ENCODE measurements at regions not wholly inside any gene's neighbourhood (a gene's known extent, or its start where the extent isn't known, plus 50 kb on each side); places are given as distances from the start of the nearest gene placed in this dataset.

- TF ChIP-seq, protein P1, sequence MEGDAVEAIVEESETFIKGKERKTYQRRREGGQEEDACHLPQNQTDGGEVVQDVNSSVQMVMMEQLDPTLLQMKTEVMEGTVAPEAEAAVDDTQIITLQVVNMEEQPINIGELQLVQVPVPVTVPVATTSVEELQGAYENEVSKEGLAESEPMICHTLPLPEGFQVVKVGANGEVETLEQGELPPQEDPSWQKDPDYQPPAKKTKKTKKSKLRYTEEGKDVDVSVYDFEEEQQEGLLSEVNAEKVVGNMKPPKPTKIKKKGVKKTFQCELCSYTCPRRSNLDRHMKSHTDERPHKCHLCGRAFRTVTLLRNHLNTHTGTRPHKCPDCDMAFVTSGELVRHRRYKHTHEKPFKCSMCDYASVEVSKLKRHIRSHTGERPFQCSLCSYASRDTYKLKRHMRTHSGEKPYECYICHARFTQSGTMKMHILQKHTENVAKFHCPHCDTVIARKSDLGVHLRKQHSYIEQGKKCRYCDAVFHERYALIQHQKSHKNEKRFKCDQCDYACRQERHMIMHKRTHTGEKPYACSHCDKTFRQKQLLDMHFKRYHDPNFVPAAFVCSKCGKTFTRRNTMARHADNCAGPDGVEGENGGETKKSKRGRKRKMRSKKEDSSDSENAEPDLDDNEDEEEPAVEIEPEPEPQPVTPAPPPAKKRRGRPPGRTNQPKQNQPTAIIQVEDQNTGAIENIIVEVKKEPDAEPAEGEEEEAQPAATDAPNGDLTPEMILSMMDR (IDR thresholded peaks at IDR 0.05; ENCODE audit: extremely low read depth, insufficient read depth, missing control alignments): no peak
- no peak for DNase-seq (ENCODE audit: low spot score)
- in situ Hi-C loops (cut with MboI; ENCODE audit: low pct_unique_long_range_greater_than_20kb, low sequenced_read_pairs, unreplicated experiment): no loop called here
These were observed 123.0 kb upstream of the SEC61G start for GRCh38 chr7:54881816-54882520.

GRCh38 chr7:54882694-54883093, 123.7 kb upstream of the SEC61G start:
- DNase-seq (ENCODE audit: low spot score): no peak
- in situ Hi-C loops (cut with MboI; ENCODE audit: low pct_unique_long_range_greater_than_20kb, low sequenced_read_pairs, unreplicated experiment): no loop called here
- TF ChIP-seq, protein P1 (IDR thresholded peaks at IDR 0.05; ENCODE audit: extremely low read depth, insufficient read depth, missing control alignments): no peak

GRCh38 chr7:54883576-54883975, 124.6 kb upstream of the SEC61G start:
- no peak for DNase-seq (ENCODE audit: low spot score)
- TF ChIP-seq, protein P1 (IDR thresholded peaks at IDR 0.05; ENCODE audit: extremely low read depth, insufficient read depth, missing control alignments): no peak
- in situ Hi-C loops (cut with MboI; ENCODE audit: low pct_unique_long_range_greater_than_20kb, low sequenced_read_pairs, unreplicated experiment): no loop called here

- in situ Hi-C loops (cut with MboI; ENCODE audit: low pct_unique_long_range_greater_than_20kb, low sequenced_read_pairs, unreplicated experiment): no loop called here
- TF ChIP-seq, protein P1 (IDR thresholded peaks at IDR 0.05; ENCODE audit: extremely low read depth, insufficient read depth, missing control alignments): no peak
- DNase-seq (ENCODE audit: low spot score): no peak
These were observed 126.3 kb upstream of the SEC61G start for GRCh38 chr7:54885285-54885684.

DNA sequence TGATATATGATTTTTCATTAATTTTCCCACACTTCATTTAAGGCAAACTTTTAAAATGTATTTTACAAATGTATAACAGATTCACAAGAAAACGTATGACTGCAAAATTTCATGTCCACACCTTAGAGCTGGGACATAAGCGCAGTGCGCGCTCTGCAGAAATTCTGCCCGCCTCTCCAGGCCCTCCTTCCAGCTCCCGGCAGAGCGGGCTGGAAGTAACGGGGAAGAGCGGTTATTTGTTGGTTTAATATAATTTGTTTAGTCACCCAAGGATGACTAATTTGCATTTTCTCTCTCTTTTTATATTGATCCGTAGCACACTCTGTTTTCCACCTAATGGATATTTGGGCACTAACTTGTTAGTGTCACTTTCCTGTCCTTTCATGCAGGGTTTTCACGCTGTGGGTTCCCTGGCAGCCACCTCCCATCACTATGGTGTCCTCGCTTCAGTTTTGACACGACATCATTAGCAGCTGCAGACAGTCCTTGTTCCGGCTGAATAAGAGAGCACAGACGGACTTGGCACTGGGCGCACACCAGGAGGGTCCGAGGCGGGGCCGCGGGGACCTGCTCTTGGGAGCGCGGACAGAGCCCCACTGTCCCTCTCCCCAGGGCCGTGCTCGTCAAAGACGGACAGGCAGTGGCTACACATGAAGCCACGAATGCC, 129.2 kb upstream of the SEC61G start:
- TF ChIP-seq, protein P1 (IDR thresholded peaks at IDR 0.05; ENCODE audit: extremely low read depth, insufficient read depth, missing control alignments): no peak
- no peak for DNase-seq (ENCODE audit: low spot score)
- in situ Hi-C loops (cut with MboI; ENCODE audit: low pct_unique_long_range_greater_than_20kb, low sequenced_read_pairs, unreplicated experiment): no loop called here

DNA sequence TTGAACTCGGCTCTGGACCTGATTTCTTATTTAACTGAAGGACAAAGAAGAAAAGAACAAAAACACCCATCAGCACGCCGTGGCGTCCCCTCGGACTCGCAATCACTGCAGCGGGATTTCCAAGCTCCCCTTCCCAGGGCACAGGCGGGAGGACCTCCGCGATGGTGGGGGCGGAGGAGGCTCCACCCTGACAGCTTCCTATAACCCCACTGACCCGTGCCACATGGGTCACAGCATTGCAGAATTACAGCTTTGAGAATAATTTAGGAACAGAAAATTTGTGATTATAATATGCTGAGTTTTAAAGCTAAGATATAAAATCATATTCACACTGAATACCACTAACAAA, 129.7 kb upstream of the SEC61G start:
- no peak for DNase-seq (ENCODE audit: low spot score)
- TF ChIP-seq, protein P1 (IDR thresholded peaks at IDR 0.05; ENCODE audit: extremely low read depth, insufficient read depth, missing control alignments): no peak
- in situ Hi-C loops (cut with MboI; ENCODE audit: low pct_unique_long_range_greater_than_20kb, low sequenced_read_pairs, unreplicated experiment): no loop called here

All from GM13977 (cell line).